ENCODE measurements at regions not wholly inside any gene's neighbourhood (a gene's known extent, or its start where the extent isn't known, plus 50 kb on each side); places are given as distances from the start of the nearest gene placed in this dataset.

DNA sequence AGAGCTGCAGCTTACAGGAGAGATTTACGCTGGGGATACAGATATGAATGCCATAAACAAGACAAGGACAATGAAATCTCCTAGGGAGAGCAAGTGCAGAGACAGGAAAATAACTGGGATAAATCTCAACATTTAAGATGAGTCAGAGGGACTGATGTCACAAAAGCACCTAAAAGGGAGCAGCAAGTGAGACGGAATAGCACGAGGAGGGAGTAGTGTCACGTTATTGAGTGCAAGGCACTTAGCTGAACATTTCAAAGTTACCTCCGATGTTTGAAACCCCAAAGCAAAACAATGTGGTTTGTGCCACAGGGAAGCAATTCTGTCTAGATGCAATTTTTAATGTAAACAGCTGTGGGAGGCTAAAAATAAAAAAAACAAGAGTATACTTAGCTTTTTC, 1131.7 kb upstream of the EYS start:
- H3K4me3 Mint-ChIP-seq: no peak overlapping the region
- H3K4me1 Mint-ChIP-seq: no peaks in the 10 kb centered on the region
- TF ChIP-seq, protein P1, sequence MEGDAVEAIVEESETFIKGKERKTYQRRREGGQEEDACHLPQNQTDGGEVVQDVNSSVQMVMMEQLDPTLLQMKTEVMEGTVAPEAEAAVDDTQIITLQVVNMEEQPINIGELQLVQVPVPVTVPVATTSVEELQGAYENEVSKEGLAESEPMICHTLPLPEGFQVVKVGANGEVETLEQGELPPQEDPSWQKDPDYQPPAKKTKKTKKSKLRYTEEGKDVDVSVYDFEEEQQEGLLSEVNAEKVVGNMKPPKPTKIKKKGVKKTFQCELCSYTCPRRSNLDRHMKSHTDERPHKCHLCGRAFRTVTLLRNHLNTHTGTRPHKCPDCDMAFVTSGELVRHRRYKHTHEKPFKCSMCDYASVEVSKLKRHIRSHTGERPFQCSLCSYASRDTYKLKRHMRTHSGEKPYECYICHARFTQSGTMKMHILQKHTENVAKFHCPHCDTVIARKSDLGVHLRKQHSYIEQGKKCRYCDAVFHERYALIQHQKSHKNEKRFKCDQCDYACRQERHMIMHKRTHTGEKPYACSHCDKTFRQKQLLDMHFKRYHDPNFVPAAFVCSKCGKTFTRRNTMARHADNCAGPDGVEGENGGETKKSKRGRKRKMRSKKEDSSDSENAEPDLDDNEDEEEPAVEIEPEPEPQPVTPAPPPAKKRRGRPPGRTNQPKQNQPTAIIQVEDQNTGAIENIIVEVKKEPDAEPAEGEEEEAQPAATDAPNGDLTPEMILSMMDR (IDR thresholded peaks at IDR 0.05; ENCODE audit: unreplicated experiment in 3 of 3): no peak
- H3K9me3 Mint-ChIP-seq: peaks cover 5% of the 10 kb centered on the region
- no peaks in the 10 kb centered on the region for H3K36me3 Mint-ChIP-seq (ENCODE audit: low read depth)
- no peaks in the 10 kb centered on the region for H3K27me3 Mint-ChIP-seq (ENCODE audit: low read depth)
- no peak overlapping the region for H3K27ac Mint-ChIP-seq

DNA sequence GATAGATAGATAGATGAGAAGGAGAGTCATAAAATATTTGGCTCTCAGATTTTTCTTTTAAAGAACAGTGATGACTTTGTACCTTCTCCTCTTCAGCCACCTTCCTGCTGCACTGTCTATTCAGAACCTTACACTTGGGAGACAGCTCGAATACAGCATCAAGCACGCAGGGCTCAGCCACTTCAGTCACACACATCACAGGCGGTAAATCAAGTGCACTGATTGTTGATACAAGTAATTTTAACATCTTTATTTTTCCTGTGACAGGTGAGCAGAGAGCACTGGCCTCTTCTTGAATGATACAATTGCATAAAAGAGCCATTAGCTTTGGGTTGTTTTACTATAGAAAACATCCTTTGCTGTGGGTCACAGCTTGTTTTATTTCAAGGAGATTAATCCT, 1118.5 kb upstream of the EYS start:
- Mint-ChIP-seq H3K9me3 (no peaks in the 10 kb centered on the region), H3K4me1 (no peaks in the 10 kb centered on the region), H3K4me3 (no peak overlapping the region), H3K27ac (no peak overlapping the region), H3K36me3 (ENCODE audit: low read depth) (no peaks in the 10 kb centered on the region), H3K27me3 (ENCODE audit: low read depth) (no peaks in the 10 kb centered on the region)
- TF ChIP-seq, protein P1 (IDR thresholded peaks at IDR 0.05; ENCODE audit: unreplicated experiment in 3 of 3): no peak

DNA sequence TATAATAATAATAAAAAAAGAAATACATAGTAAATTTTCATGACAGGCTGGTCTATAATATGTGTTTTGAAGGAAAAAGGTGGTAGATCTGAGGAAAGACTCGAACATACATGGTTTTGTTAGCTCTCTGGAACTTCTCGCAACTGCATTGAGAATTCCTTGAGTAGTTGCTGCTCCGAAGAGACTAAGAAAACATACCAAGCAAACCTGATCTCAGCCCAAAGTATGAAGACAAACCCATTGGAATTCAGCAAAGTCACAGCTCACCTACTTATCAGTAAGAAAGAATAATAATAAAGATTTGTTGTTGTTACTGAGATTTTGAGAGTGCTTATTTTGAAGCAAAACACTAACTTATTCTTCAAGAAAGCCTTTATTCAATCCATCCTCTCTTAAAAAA, 1107.1 kb upstream of the EYS start:
- no peak overlapping the region for H3K27ac Mint-ChIP-seq
- H3K4me1 Mint-ChIP-seq: no peaks in the 10 kb centered on the region
- H3K27me3 Mint-ChIP-seq (ENCODE audit: low read depth): no peaks in the 10 kb centered on the region
- no peak overlapping the region for H3K4me3 Mint-ChIP-seq
- TF ChIP-seq, protein P1 (IDR thresholded peaks at IDR 0.05; ENCODE audit: unreplicated experiment in 3 of 3): no peak
- H3K9me3 Mint-ChIP-seq: peaks cover 3% of the 10 kb centered on the region
- no peaks in the 10 kb centered on the region for H3K36me3 Mint-ChIP-seq (ENCODE audit: low read depth)

DNA sequence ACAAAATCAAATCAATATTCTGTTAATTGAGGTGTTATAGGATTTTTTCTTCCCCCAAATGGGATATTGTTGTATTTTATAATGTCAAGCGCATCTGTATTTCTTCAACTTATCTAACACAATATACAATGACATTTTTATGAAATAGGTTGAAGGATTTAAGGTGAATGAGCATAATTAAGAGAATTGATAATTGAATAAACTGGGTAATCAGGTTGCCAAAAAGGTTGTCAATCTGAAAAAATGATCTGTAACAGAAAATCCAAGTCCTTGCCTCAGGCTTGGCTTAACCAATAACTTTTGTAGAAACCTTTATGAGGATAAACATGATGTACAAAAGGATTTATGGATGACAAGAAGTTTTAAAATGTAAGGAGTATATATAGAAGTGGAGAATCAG, 1101.7 kb upstream of the EYS start:
- Mint-ChIP-seq H3K27me3 (ENCODE audit: low read depth) (no peaks in the 10 kb centered on the region), H3K4me3 (no peak overlapping the region), H3K9me3 (no peaks in the 10 kb centered on the region), H3K27ac (no peak overlapping the region), H3K36me3 (ENCODE audit: low read depth) (no peaks in the 10 kb centered on the region), H3K4me1 (no peaks in the 10 kb centered on the region)
- TF ChIP-seq, protein P1 (IDR thresholded peaks at IDR 0.05; ENCODE audit: unreplicated experiment in 3 of 3): no peak

DNA sequence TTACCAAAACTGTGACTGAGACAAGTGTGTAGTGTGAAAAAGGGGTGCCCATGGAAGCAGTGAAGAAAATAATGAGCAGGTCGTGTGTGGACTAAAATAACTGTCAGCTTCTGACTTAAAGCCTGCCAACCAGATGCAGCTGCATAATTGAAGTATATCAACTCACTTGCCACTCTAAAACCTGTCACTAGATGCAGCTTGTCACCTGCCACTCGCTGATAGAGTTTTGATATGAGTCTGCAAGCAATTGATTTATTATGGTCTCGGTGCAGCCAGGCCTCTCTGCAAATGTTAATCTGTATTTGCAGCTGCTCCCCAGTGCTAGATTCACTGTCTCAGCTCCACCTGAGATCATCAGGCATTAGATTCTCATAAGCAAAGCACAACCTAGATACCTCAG, 1090.0 kb upstream of the EYS start:
- H3K27me3 Mint-ChIP-seq (ENCODE audit: low read depth): peaks cover 3% of the 10 kb centered on the region
- H3K4me3 Mint-ChIP-seq: no peak overlapping the region
- no peaks in the 10 kb centered on the region for H3K36me3 Mint-ChIP-seq (ENCODE audit: low read depth)
- no peak overlapping the region for H3K27ac Mint-ChIP-seq
- H3K9me3 Mint-ChIP-seq: no peaks in the 10 kb centered on the region
- TF ChIP-seq, protein P1 (IDR thresholded peaks at IDR 0.05; ENCODE audit: unreplicated experiment in 3 of 3): no peak
- H3K4me1 Mint-ChIP-seq: no peaks in the 10 kb centered on the region

DNA sequence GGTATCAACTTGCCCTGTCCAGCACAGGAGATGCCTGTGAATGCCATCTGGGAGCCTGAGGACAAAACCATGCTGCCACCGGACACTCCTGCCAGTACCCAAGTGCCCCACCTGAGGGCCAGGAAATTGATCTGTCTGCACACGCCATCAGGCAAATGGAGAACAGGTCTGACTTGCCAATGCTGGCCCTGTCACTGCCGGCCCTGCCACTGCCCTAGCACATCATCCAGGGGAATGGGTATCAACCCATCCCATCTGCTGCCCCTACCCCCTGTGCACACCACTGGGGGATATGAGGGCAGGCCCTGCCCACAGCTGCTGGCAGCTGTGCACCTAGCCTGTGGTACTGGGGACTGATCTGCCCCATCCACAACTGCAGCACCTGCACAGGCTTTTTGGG, 1081.6 kb upstream of the EYS start:
- no peaks in the 10 kb centered on the region for H3K36me3 Mint-ChIP-seq (ENCODE audit: low read depth)
- H3K27ac Mint-ChIP-seq: no peak overlapping the region
- TF ChIP-seq, protein P1 (IDR thresholded peaks at IDR 0.05; ENCODE audit: unreplicated experiment in 3 of 3): no peak
- H3K4me1 Mint-ChIP-seq: no peaks in the 10 kb centered on the region
- H3K4me3 Mint-ChIP-seq: no peak overlapping the region
- no peaks in the 10 kb centered on the region for H3K27me3 Mint-ChIP-seq (ENCODE audit: low read depth)
- no peaks in the 10 kb centered on the region for H3K9me3 Mint-ChIP-seq

Data from nephron (organoid).